Neural cell (in vitro differentiated cells): ENCODE measurements at regions not wholly inside any gene's neighbourhood (a gene's known extent, or its start where the extent isn't known, plus 50 kb on each side); places are given as distances from the start of the nearest gene placed in this dataset.

Experiments used
- MXI1 ChIP-seq: fragments of 450-650 bp; conservative IDR thresholded peaks from 2 replicates; pipeline ENCODE4 v1.6.1; 2014; ENCODE audit warnings: antibody characterized with exemption, mild to moderate bottlenecking; ENCODE audit not compliant: poor library complexity, severe bottlenecking
- RAD21 ChIP-seq: fragments of 450-650 bp; conservative IDR thresholded peaks from 2 replicates; pipeline ENCODE4 v1.6.1; 2014; ENCODE audit warnings: antibody characterized with exemption, mild to moderate bottlenecking, moderate library complexity
- TAF1 ChIP-seq: IDR thresholded peaks from 2 replicates; pipeline ENCODE4 v1.6.1; 2012; ENCODE audit warnings: low read depth

DNA sequence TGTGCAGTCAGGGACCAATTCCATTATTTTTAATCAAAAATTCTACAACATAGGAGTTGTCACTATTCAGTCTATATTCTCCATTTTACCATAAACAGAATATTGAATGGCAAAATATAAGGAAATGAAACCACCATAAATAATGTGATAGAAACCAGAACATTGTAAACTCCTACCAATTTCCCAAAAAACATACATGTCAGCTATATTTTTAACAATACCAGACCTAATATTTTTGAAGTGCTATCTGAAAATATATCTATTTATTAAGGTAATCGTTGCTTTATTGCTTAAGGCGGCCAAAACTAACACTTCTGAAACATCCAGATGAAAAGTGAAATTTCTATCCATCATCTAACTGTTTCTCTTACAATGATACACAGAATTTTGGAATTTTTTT lies 123.0 kb upstream of the C11orf58 start:
- TF ChIP-seq MXI1 (no peak), TAF1 (no peak), RAD21 (no peak)
